Heart right ventricle (tissue), 16 donors: ENCODE measurements at regions not wholly inside any gene's neighbourhood (a gene's known extent, or its start where the extent isn't known, plus 50 kb on each side); places are given as distances from the start of the nearest gene placed in this dataset.

Experiments
- ATAC-seq, 8 donors: fragments of 200-7000 bp; cut with Tn5 transposase; one replicate each; pipeline ENCODE4 v1.9.1; 2020; ENCODE audit warnings: mild to moderate bottlenecking in 8 of 8, moderate library complexity in 8 of 8, moderate number of reproducible peaks in 1 of 8
- DNase-seq, 2 donors: peaks; one replicate each; pipeline ENCODE4 v3.0.0-alpha.2; 2020
- H3K27ac ChIP-seq, 10 donors: fragments of 200-600 bp; sonication (generic) in 2 of 10; one replicate each; pipeline versions ENCODE4 v1.5.0 to v1.8.0; 2020 to 2022; ENCODE audit warnings: mild to moderate bottlenecking in 3 of 10
- H3K27me3 ChIP-seq, 7 donors: fragments of 200-600 bp; one replicate each; pipeline ENCODE4 v1.8.0; 2021 to 2022; ENCODE audit warnings: mild to moderate bottlenecking in 2 of 7
- H3K36me3 ChIP-seq, 9 donors: fragments of 200-600 bp; sonication (generic) in 1 of 9; one replicate each; pipeline versions ENCODE4 v1.5.0 to v1.8.0; 2020 to 2022; ENCODE audit warnings: mild to moderate bottlenecking in 2 of 9
- H3K4me1 ChIP-seq, 9 donors: fragments of 200-600 bp; sonication (generic) in 1 of 9; one replicate each; pipeline versions ENCODE4 v1.5.0 to v1.8.0; 2020 to 2022; ENCODE audit warnings: mild to moderate bottlenecking in 4 of 9
- H3K4me3 ChIP-seq, 10 donors: fragments of 200-600 bp; sonication (generic) in 2 of 10; one replicate each; pipeline versions ENCODE4 v1.5.0 to v1.8.0; 2020 to 2022; ENCODE audit warnings: mild to moderate bottlenecking in 7 of 10, moderate library complexity in 2 of 10
- H3K9me3 ChIP-seq, 11 donors: fragments of 200-600 bp in 10 of 11; sonication (generic) in 2 of 11; one replicate each; pipeline versions ENCODE4 v1.5.0 to v1.8.0; 2013 to 2022; ENCODE audit warnings: mild to moderate bottlenecking in 2 of 11, control low read depth in 1 of 11, moderate library complexity in 1 of 11
- CTCF ChIP-seq, 9 donors: fragments of 200-600 bp; sonication (generic) in 2 of 9; IDR thresholded peaks; one replicate each; pipeline versions ENCODE4 v1.5.0 to v1.8.0; 2021 to 2022; ENCODE audit warnings: antibody characterized with exemption in 9 of 9, mild to moderate bottlenecking in 5 of 9, moderate library complexity in 1 of 9
- WGBS, 2 donors: extraction: QIAGEN DNeasy Blood & Tissue Kit; methylation state at CpG; one replicate each; pipeline ENCODE4 v1.1.7; 2013; ENCODE audit warnings: inconsistent platforms in 1 of 2; 5-methylcytosine and 5-hydroxymethylcytosine counted together
- intact Hi-C, 10 donors: fragments of 100-400 bp; cut with DNase I; formaldehyde crosslinking; loops; one replicate each; pipeline versions ENCODE4 v1.11.1 to v1.14.2; 2022
- donor health status: Arrhythmogenic right ventricular cardiomyopathy.
- donor health status: ischemic (EF 13 %, LVEDD 7.1; RV severe dilation, severe dysfunction).
- donor health status: healthy with polysubstance abuse.
- donor health status: DM: no; HTN: yes; CAD: no.
- donor health status: DM: no; HTN: no; CAD: no.
- donor health status: ischemic (EF 25% LVEDD 6.9; RV normal size, moderate dysfunction).
- donor health status: ischemic (EF 25% LVEDD 5.7; RV mildly dilated, moderate dysfunction).
- donor health status: healthy.
- donor health status: DM: yes; HTN: yes; CAD: no.
- donor health status: Ischemic cardiomyopathy.
- donor health status: ischemic (EF 35%, LVEDD 5.7; RV mildly dilated, moderate dysfunction).
- donor health status: nonischemic (EF 11% LVEDD 7.7; RV severe dilation, severe dysfunction).
- donor health status: DM: yes; HTN: yes; CAD: no.
- donor health status: PGD.
- donor health status: ischemic (EF 29% LVEDD 5.4; RV normal size, mild dysfunction).
- donor health status: nonischemic (EF 23%, LVEDD 6.1; RV moderate dilation, normal function).

- ATAC-seq (no peak), DNase-seq (no peak)
- intact Hi-C loops = no loop called here
- no peak overlapping the region for H3K4me3 ChIP-seq
- H3K9me3 ChIP-seq = no peaks in the 10 kb centered on the region
- peaks cover 0 to 20% (median 0%) of the 10 kb centered on the region in 7 donors for H3K27me3 ChIP-seq
- H3K36me3 ChIP-seq = no peaks in the 10 kb centered on the region
- WGBS, 2 donors = 63 to 68% methylated on average over 5 of the region's 5 CpGs
- no peak for TF ChIP-seq CTCF (IDR thresholded peaks at IDR 0.05)
- H3K4me1 ChIP-seq = no peaks in the 10 kb centered on the region
- H3K27ac ChIP-seq = no peak overlapping the region
These were observed 72.9 kb upstream of the PMFBP1 start for GRCh38 chr16:72244853-72245252.

GRCh38 chr16:72243621-72244020 is 71.7 kb upstream of the PMFBP1 start:
- DNase-seq (no peak), ATAC-seq (no peak)
- H3K27ac ChIP-seq = no peak overlapping the region
- intact Hi-C loops = no loop called here
- H3K4me3 ChIP-seq = no peak overlapping the region
- H3K4me1 ChIP-seq = no peaks in the 10 kb centered on the region
- peaks cover 0 to 20% (median 0%) of the 10 kb centered on the region in 7 donors for H3K27me3 ChIP-seq
- no peak for TF ChIP-seq CTCF (IDR thresholded peaks at IDR 0.05)
- WGBS, 2 donors = 78 to 83% methylated on average over 5 of the region's 5 CpGs
- no peaks in the 10 kb centered on the region for H3K36me3 ChIP-seq
- H3K9me3 ChIP-seq = no peaks in the 10 kb centered on the region

- no peak for TF ChIP-seq CTCF (IDR thresholded peaks at IDR 0.05)
- WGBS, 2 donors = 77 to 88% methylated on average over 4 of the region's 4 CpGs
- no peak overlapping the region for H3K4me3 ChIP-seq
- DNase-seq (no peak), ATAC-seq (no peak)
- H3K4me1 ChIP-seq = no peaks in the 10 kb centered on the region
- peaks cover 0 to 20% (median 0%) of the 10 kb centered on the region in 7 donors for H3K27me3 ChIP-seq
- no peaks in the 10 kb centered on the region for H3K36me3 ChIP-seq
- no peaks in the 10 kb centered on the region for H3K9me3 ChIP-seq
- intact Hi-C loops = no loop called here
- H3K27ac ChIP-seq = no peak overlapping the region
These were observed 70.8 kb upstream of the PMFBP1 start for GRCh38 chr16:72242757-72243156.

- WGBS, 2 donors = 33 to 34% methylated on average over 7 of the region's 7 CpGs
- intact Hi-C loops = no loop called here
- peak; percentile 7 to 68 (median 45) for TF ChIP-seq CTCF (IDR thresholded peaks at IDR 0.05)
- Histone ChIP-seq H3K36me3 (no peaks in the 10 kb centered on the region), H3K27me3 (peaks cover 0 to 20% (median 0%) of the 10 kb centered on the region in 7 donors), H3K4me3 (no peak overlapping the region), H3K4me1 (no peaks in the 10 kb centered on the region), H3K9me3 (no peaks in the 10 kb centered on the region), H3K27ac (no peak overlapping the region)
- ATAC-seq = peak in 2 of 8 donors; percentile 49 to 62
- DNase-seq = no peak
These were observed 70.0 kb upstream of the PMFBP1 start for GRCh38 chr16:72241930-72242329.
